ENCODE measurements at regions not wholly inside any gene's neighbourhood (a gene's known extent, or its start where the extent isn't known, plus 50 kb on each side); places are given as distances from the start of the nearest gene placed in this dataset.

- TF ChIP-seq POLR2AphosphoS5 (IDR thresholded peaks at IDR 0.05; ENCODE audit: low read depth) (no peak), GABPA (IDR thresholded peaks at IDR 0.05; ENCODE audit: low read depth) (no peak), CTCF (IDR thresholded peaks at IDR 0.05; ENCODE audit: insufficient read depth, low read length) (no peak), SPI1 (IDR thresholded peaks at IDR 0.05; ENCODE audit: borderline replicate concordance, low read depth) (no peak), REST (IDR thresholded peaks at IDR 0.05; ENCODE audit: insufficient replicate concordance, low read depth) (no peak)
- no peak overlapping the region for H3K27ac ChIP-seq (replicated peaks)
- no peak for DNase-seq (ENCODE audit: low read depth in 1 of 2, low spot score in 1 of 2)
- no peak overlapping the region for H3K4me3 ChIP-seq (replicated peaks; ENCODE audit: insufficient read depth, low read length)
- H3K27me3 ChIP-seq (ENCODE audit: insufficient read depth, poor library complexity, severe bottlenecking): peaks cover 13% of the 10 kb centered on the region
Observed at GRCh38 chr21:35581640-35582039, 478.7 kb downstream of the SETD4 start.

GRCh38 chr21:35579520-35580293 lies 480.6 kb downstream of the SETD4 start:
- Histone ChIP-seq H3K27me3 (ENCODE audit: insufficient read depth, poor library complexity, severe bottlenecking) (peaks cover 7% of the 10 kb centered on the region), H3K4me3 (replicated peaks; ENCODE audit: insufficient read depth, low read length) (no peak overlapping the region), H3K27ac (replicated peaks) (no peak overlapping the region)
- TF ChIP-seq REST (IDR thresholded peaks at IDR 0.05; ENCODE audit: insufficient replicate concordance, low read depth) (no peak), POLR2AphosphoS5 (IDR thresholded peaks at IDR 0.05; ENCODE audit: low read depth) (no peak), CTCF (IDR thresholded peaks at IDR 0.05; ENCODE audit: insufficient read depth, low read length) (no peak), SPI1 (IDR thresholded peaks at IDR 0.05; ENCODE audit: borderline replicate concordance, low read depth) (no peak), GABPA (IDR thresholded peaks at IDR 0.05; ENCODE audit: low read depth) (no peak)
- no peak for DNase-seq (ENCODE audit: low read depth in 1 of 2, low spot score in 1 of 2)

- TF ChIP-seq CTCF (IDR thresholded peaks at IDR 0.05; ENCODE audit: insufficient read depth, low read length) (no peak), SPI1 (IDR thresholded peaks at IDR 0.05; ENCODE audit: borderline replicate concordance, low read depth) (no peak)
- Histone ChIP-seq H3K4me3 (replicated peaks; ENCODE audit: insufficient read depth, low read length) (no peak overlapping the region), H3K27me3 (ENCODE audit: insufficient read depth, poor library complexity, severe bottlenecking) (peaks cover 7% of the 10 kb centered on the region), H3K27ac (replicated peaks) (no peak overlapping the region)
- no peak for DNase-seq (ENCODE audit: low read depth in 1 of 2, low spot score in 1 of 2)
Observed at GRCh38 chr21:35578831-35579471, 481.4 kb downstream of the SETD4 start.

All from HL-60 (cell line).